K562 (cell line): ENCODE measurements at regions not wholly inside any gene's neighbourhood (a gene's known extent, or its start where the extent isn't known, plus 50 kb on each side); places are given as distances from the start of the nearest gene placed in this dataset.
A peak's percentile ranks its signal among the peaks of the same experiment; 100 is the strongest.

Experiments
- ATAC-seq: fragments of 200-7000 bp; cut with Tn5 transposase; 3 replicates; pipeline ENCODE4 v1.9.1; 2020; ENCODE audit warnings: moderate library complexity
- BruUV-seq: library from RNA; stranded (reverse); fragments of 400-500 nt; replicated peaks from 2 replicates; lab custom pipeline; 2021; lab: Mats Ljungman, UMichigan
- CTCF ChIA-PET: fragments of 300-600 bp; formaldehyde crosslinking; extraction: SDS; loops from one replicate; lab custom pipeline; 2021; ENCODE audit warnings: low intra/inter-chr PET ratio; lab: Yijun Ruan, JAX
- POLR2A ChIA-PET: fragments of 300-600, 350-650 bp; sonication (Branson Sonifier 250); formaldehyde crosslinking; extraction: SDS; loops from one replicate; lab custom pipeline; 2021; ENCODE audit warnings: antibody characterized with exemption, inconsistent platforms; lab: Yijun Ruan, JAX
- DNase-seq, 4 experiments: peaks; one replicate each; pipeline versions ENCODE4 v3.0.0 to v3.0.0-alpha.2; 2011 to 2018; ENCODE audit warnings: low spot score in 3 of 4, mixed read lengths in 3 of 4; ENCODE audit errors: extremely low read depth in 1 of 4
- FAIRE-seq: peaks from 2 replicates; lab custom pipeline; 2011; peaks lifted over from hg19 to GRCh38; lab: Jason Lieb, UNC
- H2AFZ ChIP-seq: 2 replicates; pipeline ENCODE4 v1.6.0; 2011; ENCODE audit warnings: low read depth, low read length, control low read depth, inconsistent platforms
- H3K27ac ChIP-seq: fragments of 200-600 bp; 3 replicates; pipeline ENCODE4 v1.8.0; 2011; ENCODE audit warnings: low read depth, mild to moderate bottlenecking, control low read depth, inconsistent platforms, low read length, moderate library complexity, mixed read lengths; ENCODE audit errors: extremely low read depth
- H3K27me3 ChIP-seq, 2 experiments: fragments of 300-600 bp in 1 of 2; 2 replicates in 1 of 2; 3 replicates in 1 of 2; pipeline versions ENCODE4 v1.6.0 to v1.8.0; 2011; ENCODE audit warnings: inconsistent platforms in 2 of 2, low read length in 2 of 2, mild to moderate bottlenecking in 1 of 2, mixed read lengths in 1 of 2, moderate library complexity in 1 of 2; ENCODE audit not compliant: control insufficient read depth in 2 of 2, insufficient read depth in 2 of 2
- H3K36me3 ChIP-seq: fragments of 300-600 bp; 3 replicates; pipeline ENCODE4 v1.8.0; 2011; ENCODE audit warnings: mild to moderate bottlenecking, low read length, inconsistent platforms; ENCODE audit not compliant: control insufficient read depth, insufficient read depth
- H3K4me1 ChIP-seq, 2 experiments: fragments of 200-600 bp in 1 of 2; replicated peaks in 1 of 2; 2 replicates in 1 of 2; 3 replicates in 1 of 2; pipeline versions ENCODE4 v1.5.1 to v1.8.0; 2011; ENCODE audit warnings: inconsistent platforms in 2 of 2, low read length in 2 of 2, mild to moderate bottlenecking in 1 of 2, mixed read lengths in 1 of 2, moderate library complexity in 1 of 2; ENCODE audit not compliant: control insufficient read depth in 2 of 2, insufficient read depth in 2 of 2
- H3K4me2 ChIP-seq: 2 replicates; pipeline ENCODE4 v1.6.1; 2011; ENCODE audit warnings: low read length, control low read depth, inconsistent platforms, mixed read lengths; ENCODE audit not compliant: insufficient read depth
- H3K4me3 ChIP-seq: fragments of 200-600 bp; sonication (generic), shearing (Covaris generic); 2 replicates; pipeline ENCODE4 v1.5.1; 2016; ENCODE audit warnings: control low read depth, inconsistent platforms
- H3K79me2 ChIP-seq: fragments of 200-600 bp; 3 replicates; pipeline ENCODE4 v1.8.0; 2011; ENCODE audit warnings: low read length, inconsistent platforms; ENCODE audit not compliant: control insufficient read depth, insufficient read depth
- H3K9ac ChIP-seq, 2 experiments: 2 replicates each; pipeline versions ENCODE4 v1.6.0 to v1.6.1; 2011; ENCODE audit warnings: low read depth in 2 of 2, low read length in 2 of 2, control low read depth in 1 of 2, inconsistent platforms in 1 of 2, mild to moderate bottlenecking in 1 of 2, mixed read lengths in 1 of 2; ENCODE audit not compliant: insufficient read depth in 1 of 2
- H3K9me1 ChIP-seq: one replicate; pipeline ENCODE4 v1.6.0; 2011; ENCODE audit warnings: inconsistent platforms, mild to moderate bottlenecking, low read length, moderate library complexity; ENCODE audit not compliant: control insufficient read depth, insufficient read depth
- H3K9me3 ChIP-seq: replicated peaks from 2 replicates; pipeline ENCODE4 v1.5.1; 2011; ENCODE audit warnings: low read depth, low read length, inconsistent platforms; ENCODE audit not compliant: control insufficient read depth, insufficient read depth
- H4K20me1 ChIP-seq: replicated peaks from 2 replicates; pipeline ENCODE4 v1.6.1; 2011; ENCODE audit warnings: low read length, inconsistent platforms, mixed read lengths; ENCODE audit not compliant: control insufficient read depth, insufficient read depth
- ADNP ChIP-seq: fragments of 200-800 bp; sonication (Bioruptor generic); IDR thresholded peaks from 2 replicates; pipeline ENCODE4 v1.6.1; 2016; ENCODE audit warnings: missing genetic modification characterization, missing compliant biosample characterization
- EHMT2 ChIP-seq: fragments of 450-650 bp; IDR thresholded peaks from 2 replicates; pipeline ENCODE4 v1.6.1; 2018; ENCODE audit warnings: antibody characterized with exemption
- FOXK2 ChIP-seq, 2 experiments: fragments of 450-650 bp; IDR thresholded peaks in 1 of 2; conservative IDR thresholded peaks in 1 of 2; 2 replicates each; pipeline ENCODE4 v1.6.1; 2016; ENCODE audit warnings: low read depth in 2 of 2, mild to moderate bottlenecking in 1 of 2
- MTA3 ChIP-seq: fragments of 450-650 bp; formaldehyde crosslinking; IDR thresholded peaks from 2 replicates; pipeline ENCODE4 v1.6.1; 2017; ENCODE audit warnings: mild to moderate bottlenecking, borderline replicate concordance
- NEUROD1 ChIP-seq: fragments of 150-350 bp; IDR thresholded peaks from 2 replicates; pipeline ENCODE4 v1.6.1; 2014; ENCODE audit warnings: borderline replicate concordance, low read length, low read depth; ENCODE audit not compliant: partially characterized antibody
- SRSF3 ChIP-seq: fragments of 200-400 bp; formaldehyde crosslinking; IDR thresholded peaks from 2 replicates; pipeline ENCODE4 v1.6.1; 2016; ENCODE audit warnings: mild to moderate bottlenecking, low read length, moderate library complexity; ENCODE audit not compliant: insufficient read depth
- TCF15 ChIP-seq: fragments of 250-450 bp; sonication (Bioruptor Pico); IDR thresholded peaks from 2 replicates; pipeline ENCODE4 v1.8.0; 2022; ENCODE audit warnings: moderate library complexity, mild to moderate bottlenecking, inconsistent platforms
- XRCC3 ChIP-seq: fragments of 450-650 bp; IDR thresholded peaks from 2 replicates; pipeline ENCODE4 v1.6.1; 2017; ENCODE audit warnings: mild to moderate bottlenecking, moderate library complexity
- YBX1 ChIP-seq: fragments of 450-650 bp; IDR thresholded peaks from 2 replicates; pipeline ENCODE4 v1.7.1; 2016; ENCODE audit warnings: mild to moderate bottlenecking
- YY1 ChIP-seq, 3 experiments: IDR thresholded peaks; 2 replicates each; pipeline ENCODE4 v1.6.1; 2011; ENCODE audit warnings: low read length in 2 of 3, mild to moderate bottlenecking in 2 of 3, moderate library complexity in 2 of 3, borderline replicate concordance in 1 of 3, control low read depth in 1 of 3, low read depth in 1 of 3; ENCODE audit not compliant: insufficient read depth in 3 of 3, insufficient replicate concordance in 2 of 3, control insufficient read depth in 1 of 3, insufficient read length in 1 of 3; ENCODE audit errors: extremely low read depth in 1 of 3
- ZNF41 ChIP-seq: fragments of 250-450 bp; sonication (Bioruptor Pico); conservative IDR thresholded peaks from 2 replicates; pipeline ENCODE4 v1.4.0; 2020; ENCODE audit warnings: mild to moderate bottlenecking
- ZNF449 ChIP-seq: fragments of 250-450 bp; sonication (Bioruptor Pico); IDR thresholded peaks from 2 replicates; pipeline ENCODE4 v1.8.0; 2022; ENCODE audit warnings: moderate library complexity, mild to moderate bottlenecking, inconsistent platforms
- ZNF830 ChIP-seq: fragments of 250-450 bp; sonication (Bioruptor Pico); IDR thresholded peaks from 2 replicates; pipeline ENCODE4 v1.5.0; 2021; ENCODE audit warnings: mild to moderate bottlenecking
- WGBS: fragments of 100-300 bp; shearing (Covaris generic); methylation state at CpG from one replicate; pipeline ENCODE4 v1.1.6; 2016; ENCODE audit warnings: low coverage, mixed read lengths; ENCODE audit not compliant: insufficient coverage; ENCODE audit errors: missing lambda C conversion rate; 5-methylcytosine and 5-hydroxymethylcytosine counted together
- in situ Hi-C: fragments of 300-500 bp; cut with MboI; formaldehyde crosslinking; loops from 4 replicates; pipeline ENCODE4 v1.15.0; 2018; ENCODE audit warnings: inconsistent platforms, mixed read lengths
- intact Hi-C: fragments of 100-400 bp; cut with micrococcal nuclease; formaldehyde crosslinking; loops from 2 replicates; pipeline ENCODE4 v1.14.2; 2022

GRCh38 chr13:74062933-74063332 lies 71.3 kb downstream of the KLF12 start:
- no peaks in the 10 kb centered on the region for H3K4me1 ChIP-seq
- ChIA-PET POLR2A (interaction anchor here (0.7 kb wide), 1 partner anchor 9 kb away, joined by 3 read pairs; no protein-coding TSS in a partner anchor), CTCF (no interaction called here)
- no peak overlapping the region for H2AFZ ChIP-seq
- DNase-seq: no peak
- H3K27me3 ChIP-seq: no peaks in the 10 kb centered on the region
- H3K4me3 ChIP-seq: no peak overlapping the region
- H3K36me3 ChIP-seq: no peaks in the 10 kb centered on the region
- no peaks in the 10 kb centered on the region for H3K79me2 ChIP-seq
- in situ Hi-C loops (no loop called here), intact Hi-C loops (no loop called here)
- H3K9me3 ChIP-seq: no peaks in the 10 kb centered on the region
- H3K27ac ChIP-seq: no peak overlapping the region
- FAIRE-seq: no peak
- TF ChIP-seq MTA3 (no peak), YY1 (IDR thresholded peaks at IDR 0.05; ENCODE audit: borderline replicate concordance in 1 of 3, control insufficient read depth in 1 of 3, extremely low read depth in 1 of 3, insufficient read depth in 3 of 3, insufficient read length in 1 of 3, insufficient replicate concordance in 2 of 3, low read depth in 1 of 3, low read length in 2 of 3) (peak in 1 of 3 experiments; percentile 22)
- no TSS peak for BruUV-seq
- ATAC-seq: no peak
- H3K9ac ChIP-seq: no peak overlapping the region
- 0% methylated on average over 6 of the region's 6 CpGs for WGBS
- no peaks in the 10 kb centered on the region for H3K9me1 ChIP-seq
- H3K4me2 ChIP-seq: no peak overlapping the region
- no peaks in the 10 kb centered on the region for H4K20me1 ChIP-seq

- Histone ChIP-seq H4K20me1 (no peaks in the 10 kb centered on the region), H3K36me3 (no peaks in the 10 kb centered on the region), H3K4me3 (no peak overlapping the region), H3K9me3 (no peaks in the 10 kb centered on the region), H3K9ac (no peak overlapping the region), H3K4me1 (no peaks in the 10 kb centered on the region), H2AFZ (no peak overlapping the region), H3K27me3 (no peaks in the 10 kb centered on the region), H3K4me2 (no peak overlapping the region), H3K79me2 (no peaks in the 10 kb centered on the region), H3K9me1 (no peaks in the 10 kb centered on the region), H3K27ac (no peak overlapping the region)
- DNase-seq: no peak
- in situ Hi-C loops: no loop called here
- ATAC-seq: no peak
- FAIRE-seq: no peak
- no TSS peak for BruUV-seq
- WGBS: 0% methylated on average over 3 of the region's 3 CpGs
- CTCF ChIA-PET: no interaction called here
- intact Hi-C loops: no loop called here
- POLR2A ChIA-PET: interaction anchor here (0.7 kb wide), 1 partner anchor 8 kb away, joined by 3 read pairs; no protein-coding TSS in a partner anchor
- no peak for TF ChIP-seq NEUROD1
- TF ChIP-seq ADNP: no peak
- TF ChIP-seq SRSF3: no peak
- no peak for TF ChIP-seq XRCC3
- no peak for TF ChIP-seq ZNF41 (CRISPR knock-in tag)
- no peak for TF ChIP-seq EHMT2
- no peak for TF ChIP-seq ZNF449 (CRISPR knock-in tag)
- TF ChIP-seq TCF15 (CRISPR knock-in tag): no peak
- TF ChIP-seq YBX1: no peak
- TF ChIP-seq FOXK2 (conservative IDR thresholded peaks at IDR 0.05 in 1 of 2, IDR thresholded peaks at IDR 0.05 in 1 of 2; ENCODE audit: low read depth in 2 of 2): no peak
- TF ChIP-seq ZNF830 (CRISPR knock-in tag): no peak
Measured at GRCh38 chr13:74061926-74062595, 72.1 kb downstream of the KLF12 start.
